Embryonic facial prominence (tissue), 1 donor: ENCODE measurements at regions not wholly inside any gene's neighbourhood (a gene's known extent, or its start where the extent isn't known, plus 50 kb on each side); places are given as distances from the start of the nearest gene placed in this dataset.

ENCODE experiments used
- DNase-seq: peaks from one replicate; pipeline ENCODE4 v3.0.0-alpha.2; 2016; ENCODE audit errors: extremely low spot score

DNA sequence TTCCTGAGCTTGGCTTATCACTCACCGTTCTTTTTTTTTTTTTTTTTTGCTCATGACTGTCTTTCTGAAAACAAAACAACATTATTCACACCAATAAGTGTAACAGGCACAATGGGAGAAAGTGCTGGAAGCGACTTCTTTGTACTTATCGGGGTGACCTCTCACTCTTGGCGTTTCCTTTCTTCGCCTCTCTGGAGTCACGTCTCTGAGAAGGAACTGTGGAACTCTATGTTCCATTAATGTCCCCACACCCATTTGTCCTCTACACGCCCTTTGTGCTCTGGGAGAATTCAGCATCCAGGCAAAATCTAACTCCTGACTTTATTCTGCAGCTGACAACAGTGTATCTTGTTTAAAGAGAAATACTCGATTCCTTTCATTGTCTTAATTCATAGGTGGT, 70.8 kb upstream of the FAM204A start:
- DNase-seq, result no peak

DNA sequence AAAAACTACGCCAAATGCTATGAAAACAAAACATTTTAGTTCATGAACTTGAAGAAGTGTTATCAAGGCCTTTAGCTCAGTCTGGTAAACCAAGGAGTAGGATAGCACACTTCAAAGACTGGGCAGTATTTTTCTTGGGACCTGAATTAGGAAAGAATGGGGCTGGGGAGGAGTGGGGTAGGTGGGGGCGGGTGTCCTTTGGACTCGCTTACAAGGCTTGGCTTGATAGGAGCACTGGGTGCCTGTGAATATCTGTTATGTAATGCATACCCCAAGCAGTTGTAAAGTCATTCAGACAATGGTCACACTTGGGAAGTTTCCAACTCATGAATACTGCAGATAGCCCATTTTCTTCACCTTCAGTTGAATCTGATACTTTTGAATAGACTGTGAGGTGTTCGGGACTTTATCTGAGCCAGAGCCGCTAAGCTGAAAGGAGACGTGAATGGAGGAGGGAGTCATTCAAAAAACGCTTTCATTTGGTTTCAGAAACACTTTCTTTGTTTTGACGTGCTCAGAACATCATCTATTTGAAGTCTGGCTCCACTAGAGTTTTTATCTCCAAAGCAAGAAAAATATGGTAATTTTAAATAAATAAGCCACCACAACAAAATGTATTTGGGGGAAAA, 70.1 kb upstream of the FAM204A start:
- DNase-seq, result no peak

DNA sequence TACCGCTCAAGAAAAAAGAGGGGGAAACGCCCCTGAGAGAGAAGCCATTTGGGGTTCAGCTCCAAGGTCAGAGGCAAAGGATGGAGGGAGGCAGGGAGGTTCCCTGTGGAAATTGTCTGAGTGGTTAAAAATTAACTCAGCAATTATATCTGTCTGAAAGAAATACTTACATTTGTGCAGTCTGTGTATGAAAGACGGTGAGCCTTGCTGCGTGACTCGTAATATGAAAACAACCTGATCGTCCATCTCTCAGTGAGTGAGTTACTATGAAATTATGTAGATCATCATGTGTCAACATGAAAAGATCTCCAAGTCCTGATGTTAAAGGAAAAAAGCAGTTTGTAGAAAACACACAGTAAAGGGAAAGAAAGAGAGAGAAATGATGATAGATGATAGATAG, 67.2 kb upstream of the FAM204A start:
- DNase-seq, result no peak

DNA sequence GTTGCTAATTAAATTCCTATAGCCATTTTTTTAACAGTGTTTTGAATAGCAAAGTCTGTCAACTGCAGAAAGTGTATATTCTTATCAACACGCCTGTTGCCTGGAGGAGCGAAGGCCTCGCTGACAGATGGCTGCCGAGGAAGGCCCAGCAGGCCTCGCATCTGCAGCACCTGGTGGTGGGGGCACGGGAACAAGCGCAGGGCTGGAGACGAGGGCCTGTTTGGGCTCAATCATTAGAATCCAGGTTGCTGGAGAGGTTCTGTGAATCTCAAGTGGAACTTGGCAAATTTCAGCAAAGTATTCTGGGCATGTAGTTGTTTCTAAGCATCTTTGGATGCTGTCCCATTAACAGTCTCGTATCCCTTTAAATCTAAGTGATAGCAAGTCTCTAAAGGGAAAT, 66.1 kb upstream of the FAM204A start:
- DNase-seq, result no peak

DNA sequence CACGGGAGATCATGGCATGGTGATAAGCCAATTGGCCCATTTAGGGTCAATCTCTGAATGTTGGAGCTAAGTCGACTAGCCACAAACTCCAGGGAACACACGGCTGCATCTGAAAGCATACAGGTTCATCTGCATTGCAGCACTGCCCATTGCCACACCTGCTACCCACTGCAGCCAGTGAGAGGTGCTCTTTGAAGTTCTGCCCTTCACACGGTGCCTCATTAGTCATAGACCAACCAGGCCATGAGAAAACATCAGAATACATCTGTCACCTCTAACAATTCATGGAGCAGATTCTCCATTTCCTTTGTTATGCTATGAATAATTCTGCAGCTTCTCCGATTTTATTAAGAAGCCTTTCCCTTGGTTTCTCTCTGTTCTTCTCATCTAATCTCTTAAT, 65.7 kb upstream of the FAM204A start:
- DNase-seq, result no peak

DNA sequence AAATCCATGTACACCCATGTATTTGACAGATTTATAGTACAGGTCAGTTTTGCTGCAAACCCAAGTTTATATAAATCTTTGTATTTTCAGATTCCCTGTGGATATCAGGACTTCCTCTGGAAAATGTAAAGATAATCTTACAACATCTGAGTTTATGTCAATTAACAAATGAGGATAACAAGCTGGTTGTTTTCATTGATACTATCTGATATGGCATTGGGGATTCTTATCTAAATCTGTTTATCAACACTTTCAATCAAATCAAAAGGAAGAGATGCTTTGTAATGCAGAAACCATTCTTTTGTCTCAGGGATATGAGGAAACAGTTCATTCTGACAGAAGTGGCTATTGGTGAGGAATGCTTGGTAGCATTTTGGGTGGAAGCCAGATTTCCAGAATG, 64.9 kb upstream of the FAM204A start:
- DNase-seq, result no peak

DNA sequence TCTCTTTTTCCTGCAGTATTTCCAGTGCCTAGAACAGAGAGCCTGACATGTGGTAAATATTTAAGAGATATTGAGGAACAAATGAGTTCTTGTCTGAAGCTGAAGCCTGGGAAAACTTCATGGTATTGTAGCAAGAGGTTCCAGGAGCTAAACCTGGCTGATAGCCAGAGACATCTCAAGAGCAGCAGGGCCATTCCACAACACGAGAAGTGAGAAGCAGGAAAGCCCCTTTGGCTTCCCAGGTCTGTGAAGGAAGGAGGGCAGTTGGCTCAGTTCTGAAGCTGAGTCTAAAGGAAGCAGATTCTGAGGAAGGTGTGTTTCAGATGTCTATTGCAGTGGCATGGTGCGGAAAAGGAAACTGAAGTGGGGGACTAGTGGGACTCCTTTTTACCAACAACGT, 63.8 kb upstream of the FAM204A start:
- DNase-seq, result no peak

DNA sequence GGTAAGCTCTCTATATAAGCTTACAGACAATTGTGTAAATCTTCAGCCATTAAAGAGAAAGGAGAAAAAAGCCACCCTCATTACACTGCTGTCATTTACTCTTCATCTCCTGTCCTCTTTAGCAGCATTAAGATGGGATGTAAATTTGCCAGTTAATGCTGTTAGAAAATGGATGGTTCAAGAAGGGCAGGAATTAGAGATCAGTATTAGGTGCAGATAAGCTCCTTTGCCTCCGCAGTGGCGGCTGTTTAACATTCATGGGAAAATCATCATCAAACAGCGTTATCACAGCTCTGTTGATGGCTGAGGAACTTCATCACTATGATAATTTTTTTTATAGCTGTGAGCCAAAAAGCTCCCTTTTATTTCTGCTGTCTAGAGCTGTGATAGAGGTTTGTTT, 61.8 kb upstream of the FAM204A start:
- DNase-seq, result no peak

DNA sequence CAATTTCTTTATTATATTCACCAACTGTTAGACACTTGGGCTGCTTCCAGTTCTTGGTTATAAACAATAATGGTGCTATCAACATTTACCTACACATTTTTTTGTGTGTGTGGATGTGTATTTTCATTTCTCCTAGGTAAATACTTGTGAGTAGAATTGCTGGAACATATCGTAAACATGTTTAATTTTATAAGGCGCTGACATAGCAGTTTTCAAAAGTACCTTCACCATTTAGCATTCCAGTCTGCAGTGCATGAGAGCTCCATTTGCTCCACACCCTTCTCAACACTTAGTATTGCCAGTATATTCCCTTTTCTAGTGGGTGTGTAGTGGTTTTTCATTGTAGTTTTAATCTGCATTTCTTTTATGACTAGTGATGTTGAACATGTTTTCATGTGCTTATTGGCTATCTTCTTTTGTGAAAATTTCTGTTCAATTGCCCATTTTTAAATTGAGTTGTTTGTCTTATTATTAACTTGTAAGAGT, 59.6 kb upstream of the FAM204A start:
- no peak for DNase-seq

DNA sequence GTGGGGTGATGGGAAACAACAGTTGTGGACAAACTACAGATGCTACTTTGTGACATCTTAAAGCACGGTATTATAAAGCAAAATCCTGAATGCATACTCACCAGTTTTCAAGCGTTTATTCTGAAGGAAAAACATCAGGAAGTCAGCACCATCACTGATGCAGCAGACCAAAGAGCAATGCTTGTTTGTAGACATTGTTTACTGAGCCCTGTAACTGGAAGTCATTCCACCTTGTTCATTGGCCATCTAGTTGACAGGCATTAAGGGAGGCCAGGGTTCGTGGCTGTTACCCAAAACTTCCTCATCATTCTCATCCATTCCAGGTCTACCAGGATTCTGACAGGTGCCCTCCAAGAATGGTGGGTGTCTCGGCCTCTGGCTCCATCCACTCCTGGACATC, 55.3 kb upstream of the FAM204A start:
- DNase-seq, result no peak

DNA sequence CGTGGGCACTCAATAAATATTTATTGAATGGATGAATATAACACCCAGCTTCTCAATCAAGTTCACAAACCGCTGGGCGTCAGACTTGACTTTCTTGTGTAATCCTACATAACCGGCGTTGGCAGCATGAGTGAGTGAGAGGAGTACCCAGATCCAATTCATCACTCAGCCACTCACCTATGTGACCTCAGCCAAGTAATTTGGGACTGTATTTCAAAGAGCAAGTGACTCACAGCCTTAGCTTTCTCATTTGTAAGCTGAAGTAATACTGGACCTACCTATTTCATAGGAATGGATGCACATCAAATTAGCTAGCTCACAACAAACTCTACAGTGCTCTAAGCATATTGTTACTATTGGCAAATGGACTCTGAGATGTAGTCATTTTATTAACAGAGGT, 53.8 kb upstream of the FAM204A start:
- no peak for DNase-seq

DNA sequence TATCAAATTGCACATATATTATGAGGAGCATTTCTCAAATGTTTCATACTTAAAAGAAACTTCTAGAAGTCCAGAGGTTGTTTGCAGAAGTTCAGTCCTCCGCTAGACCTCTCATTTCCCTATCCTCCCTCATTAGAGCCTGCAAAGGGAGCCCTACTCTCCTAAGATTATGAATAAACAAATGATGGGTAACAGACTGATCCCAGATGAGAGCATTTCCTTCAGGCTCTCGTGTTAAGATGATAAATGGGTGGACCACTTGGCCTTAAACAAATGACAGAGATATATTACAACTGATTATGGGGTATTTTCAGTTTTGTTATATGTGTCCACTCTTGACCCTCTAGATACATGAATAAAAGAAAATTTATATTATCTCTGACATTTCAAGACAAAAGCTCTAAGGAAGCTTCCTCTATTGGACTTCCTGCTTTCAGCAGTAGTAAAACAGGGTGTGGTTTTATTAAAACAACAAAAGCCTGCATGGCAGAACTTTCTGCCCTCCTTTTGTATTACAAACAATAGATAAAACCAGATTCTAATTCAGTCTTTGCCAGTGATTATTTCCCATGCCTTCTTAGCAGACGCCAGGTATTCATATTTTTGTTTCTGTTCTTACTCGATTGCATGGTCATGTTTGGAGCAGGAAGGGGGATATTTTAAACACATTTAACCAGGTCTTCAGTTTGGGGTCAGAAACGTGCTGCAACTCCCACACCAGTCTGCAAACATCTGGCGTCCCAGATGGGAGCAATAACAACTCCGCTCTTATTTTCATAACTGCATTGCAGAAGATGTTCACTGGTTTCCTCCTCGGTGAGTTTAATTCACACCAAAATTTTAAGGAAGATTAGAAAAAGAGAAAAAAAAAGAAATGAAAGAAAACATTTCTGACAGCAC, 52.4 kb upstream of the FAM204A start:
- DNase-seq, result no peak

DNA sequence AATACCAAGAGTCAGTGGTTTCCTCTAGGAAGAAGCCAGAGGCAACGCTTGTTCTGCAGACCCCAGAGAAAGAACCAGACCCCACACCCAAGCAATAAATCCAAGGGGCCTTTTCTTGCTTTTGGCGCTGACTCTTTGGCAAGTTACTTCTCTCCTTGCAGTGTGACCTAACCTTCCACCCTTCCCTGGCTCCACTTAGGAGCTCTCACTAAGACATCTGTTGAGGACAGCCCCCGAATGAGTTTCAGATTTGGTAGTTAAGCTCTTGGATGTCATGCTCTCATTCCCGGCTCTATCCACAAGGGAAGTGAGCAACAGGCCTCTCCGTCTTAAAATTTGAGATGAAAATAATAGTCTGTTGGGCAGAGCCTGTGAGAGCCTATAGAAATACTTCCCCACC, 50.6 kb upstream of the FAM204A start:
- no peak for DNase-seq
